OCI-LY7 (cell line): ENCODE measurements at regions not wholly inside any gene's neighbourhood (a gene's known extent, or its start where the extent isn't known, plus 50 kb on each side); places are given as distances from the start of the nearest gene placed in this dataset.
"Not testable (repeated sequence)": the region's sequence is repeated elsewhere in the genome, so short reads cannot be mapped to it uniquely, and the experiment has no call there.

Source experiments
- BruUV-seq: library from RNA; stranded (reverse); fragments of 400-500 nt; replicated peaks from 2 replicates; lab custom pipeline; 2021; lab: Mats Ljungman, UMichigan
- CTCF ChIA-PET: fragments of 300-600 bp; sonication (Branson Sonifier 250); formaldehyde crosslinking; loops from one replicate; lab custom pipeline; 2022; ENCODE audit warnings: antibody characterized with exemption; ENCODE audit not compliant: unreplicated experiment; lab: Charles Lee
- POLR2A ChIA-PET: fragments of 300-600 bp; sonication (Branson Sonifier 250); formaldehyde crosslinking; loops from one replicate; lab custom pipeline; 2022; ENCODE audit warnings: antibody characterized with exemption; lab: Charles Lee
- DNase-seq: peaks from one replicate; pipeline ENCODE4 v3.0.0-alpha.2; 2015; ENCODE audit warnings: low spot score
- H2AFZ ChIP-seq: fragments of 200-600 bp; sonication (generic), shearing (Covaris generic); 2 replicates; pipeline ENCODE4 v1.6.1; 2014; ENCODE audit warnings: mild to moderate bottlenecking, antibody characterized with exemption, low read length, moderate library complexity
- H3K27ac ChIP-seq: fragments of 200-600 bp; sonication (generic); 2 replicates; pipeline ENCODE4 v1.5.1; 2014; ENCODE audit warnings: mixed run types, low read depth, mild to moderate bottlenecking, moderate library complexity, low read length, inconsistent platforms; ENCODE audit not compliant: poor library complexity, severe bottlenecking
- H3K36me3 ChIP-seq: fragments of 200-600 bp; sonication (generic); 2 replicates; pipeline ENCODE4 v1.6.1; 2014; ENCODE audit warnings: mild to moderate bottlenecking, antibody characterized with exemption, low read length, moderate library complexity, mixed read lengths; ENCODE audit not compliant: insufficient read depth
- H3K4me1 ChIP-seq: fragments of 200-600 bp; sonication (generic); 2 replicates; pipeline ENCODE4 v1.5.1; 2014; ENCODE audit warnings: mild to moderate bottlenecking, low read length; ENCODE audit not compliant: insufficient read depth, poor library complexity, severe bottlenecking
- H3K4me2 ChIP-seq: fragments of 200-600 bp; sonication (generic); 2 replicates; pipeline ENCODE4 v1.6.1; 2014; ENCODE audit warnings: mild to moderate bottlenecking, low read length
- H3K4me3 ChIP-seq: fragments of 200-600 bp; sonication (generic); 2 replicates; pipeline ENCODE4 v1.5.1; 2014; ENCODE audit warnings: mild to moderate bottlenecking, low read depth, low read length; ENCODE audit not compliant: poor library complexity, severe bottlenecking
- H3K79me2 ChIP-seq: fragments of 200-600 bp; sonication (generic); 2 replicates; pipeline ENCODE4 v1.6.1; 2016; ENCODE audit warnings: low read depth, mild to moderate bottlenecking, low read length, moderate library complexity, mixed read lengths; ENCODE audit not compliant: insufficient read depth
- H3K9me2 ChIP-seq: fragments of 200-600 bp; sonication (generic); 2 replicates; pipeline ENCODE4 v1.6.1; 2016; ENCODE audit warnings: mild to moderate bottlenecking, low read length, mixed read lengths; ENCODE audit not compliant: insufficient read depth
- H3K9me3 ChIP-seq: fragments of 200-600 bp; sonication (generic); 2 replicates; pipeline ENCODE4 v1.6.1; 2014; ENCODE audit warnings: mild to moderate bottlenecking, mixed run types, low read length, mixed read lengths
- H4K20me1 ChIP-seq: fragments of 200-600 bp; sonication (generic); 2 replicates; pipeline ENCODE4 v1.6.1; 2014; ENCODE audit warnings: mild to moderate bottlenecking, antibody characterized with exemption, low read length, moderate library complexity, mixed read lengths; ENCODE audit not compliant: insufficient read depth
- CTCF ChIP-seq: fragments of 200-600 bp; sonication (generic); conservative IDR thresholded peaks from 2 replicates; pipeline ENCODE4 v1.5.1; 2014; ENCODE audit warnings: mild to moderate bottlenecking, antibody characterized with exemption, low read length, moderate library complexity, mixed read lengths
- EZH2phosphoT487 ChIP-seq: fragments of 200-600 bp; sonication (generic); IDR thresholded peaks from 2 replicates; pipeline ENCODE4 v1.6.1; 2018; ENCODE audit warnings: low read depth, borderline replicate concordance, mild to moderate bottlenecking, mixed run types, antibody characterized with exemption, low read length, moderate library complexity, mixed read lengths
- intact Hi-C: fragments of 100-400 bp; cut with micrococcal nuclease; formaldehyde crosslinking; loops from one replicate; pipeline ENCODE4 v1.10.0; 2022; ENCODE audit not compliant: unreplicated experiment

- CTCF ChIA-PET, result no interaction called here
- Histone ChIP-seq H3K9me3 (no peaks in the 10 kb centered on the region), H3K4me1 (no peaks in the 10 kb centered on the region), H3K27ac (no peak overlapping the region), H3K36me3 (no peaks in the 10 kb centered on the region), H3K4me3 (no peak overlapping the region), H3K4me2 (no peak overlapping the region), H3K79me2 (no peaks in the 10 kb centered on the region), H3K9me2 (no peaks in the 10 kb centered on the region), H4K20me1 (no peaks in the 10 kb centered on the region), H2AFZ (no peak overlapping the region)
- intact Hi-C loops, result no loop called here
- POLR2A ChIA-PET, result no interaction called here
- DNase-seq, result no peak
- TF ChIP-seq CTCF (no peak), EZH2phosphoT487 (no peak)
- BruUV-seq, result no TSS peak
These were observed 213.1 kb downstream of the BTBD3 start for GRCh38 chr20:12130781-12131180.

GRCh38 chr20:12133553-12133952 lies 215.9 kb downstream of the BTBD3 start:
- H3K4me1 ChIP-seq, result no peaks in the 10 kb centered on the region
- intact Hi-C loops, result no loop called here
- H3K9me2 ChIP-seq, result no peaks in the 10 kb centered on the region
- no peaks in the 10 kb centered on the region for H3K36me3 ChIP-seq
- ChIA-PET CTCF (no interaction called here), POLR2A (interaction anchor here (1.0 kb wide), 1 partner anchor 32 kb away, joined by 4 read pairs; no protein-coding TSS in a partner anchor)
- no peak overlapping the region for H3K27ac ChIP-seq
- no peak for DNase-seq
- no peak overlapping the region for H3K4me3 ChIP-seq
- no peaks in the 10 kb centered on the region for H4K20me1 ChIP-seq
- TF ChIP-seq CTCF, result no peak
- TF ChIP-seq EZH2phosphoT487, result no peak
- H2AFZ ChIP-seq, result no peak overlapping the region
- no TSS peak for BruUV-seq
- no peak overlapping the region for H3K4me2 ChIP-seq
- H3K9me3 ChIP-seq, result 0 out of 2 replicates have a peak, but pooled peaks cover 6% of the 10 kb centered on the region
- H3K79me2 ChIP-seq, result no peaks in the 10 kb centered on the region

GRCh38 chr20:12145951-12146350 lies 228.3 kb downstream of the BTBD3 start:
- H3K9me3 ChIP-seq, H3K79me2 ChIP-seq, H3K27ac ChIP-seq, BruUV-seq, H3K4me1 ChIP-seq, POLR2A ChIA-PET, H2AFZ ChIP-seq, H3K9me2 ChIP-seq, intact Hi-C loops, H3K36me3 ChIP-seq, H4K20me1 ChIP-seq, H3K4me2 ChIP-seq, CTCF ChIA-PET, DNase-seq, H3K4me3 ChIP-seq: not testable (repeated sequence)
